ENCODE measurements at regions not wholly inside any gene's neighbourhood (a gene's known extent, or its start where the extent isn't known, plus 50 kb on each side); places are given as distances from the start of the nearest gene placed in this dataset.
"Not testable (repeated sequence)": the region's sequence is repeated elsewhere in the genome, so short reads cannot be mapped to it uniquely, and the experiment has no call there.

DNA sequence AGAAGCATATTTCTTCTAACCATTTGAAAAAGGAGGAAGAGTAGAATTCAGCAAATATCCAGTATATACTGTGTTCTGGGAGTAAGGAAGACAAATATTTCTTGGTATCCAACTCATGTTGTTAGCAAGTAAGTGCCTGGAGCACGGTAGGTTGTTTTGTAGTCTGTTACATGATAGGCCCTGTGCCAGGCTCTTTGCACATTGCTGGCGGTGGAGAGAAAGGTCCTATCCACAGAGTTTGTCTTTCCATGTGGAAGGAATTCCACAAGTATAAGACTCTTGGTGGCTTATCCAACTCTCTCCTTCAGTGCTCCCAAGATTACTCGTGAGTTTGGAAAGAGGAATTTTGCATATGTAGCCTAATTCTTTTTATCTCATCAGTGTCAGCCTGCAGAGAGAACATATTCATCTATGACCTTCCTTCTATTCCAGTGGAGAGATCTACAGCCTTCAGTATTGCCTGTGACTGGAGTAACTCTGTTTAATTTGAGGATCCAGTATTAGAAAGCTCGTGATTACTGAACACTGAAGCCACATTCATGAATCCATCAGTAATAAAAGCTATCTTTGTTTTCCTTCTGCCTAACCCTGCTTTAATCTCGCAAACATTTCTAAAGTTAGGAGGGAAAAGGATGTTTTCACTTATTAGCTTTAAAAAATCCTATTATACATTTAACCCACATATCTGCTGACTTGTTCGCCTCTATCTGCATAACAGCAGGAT is 183.9 kb upstream of the CSNK1A1L start:
- Histone ChIP-seq H3K36me3 (ENCODE audit: insufficient read depth, low read length) (no peaks in the 10 kb centered on the region), H3K4me2 (ENCODE audit: low read length) (no peak overlapping the region), H4K20me1 (ENCODE audit: insufficient read depth, low read length) (no peaks in the 10 kb centered on the region), H3K27me3 (ENCODE audit: insufficient read depth, low read length) (no peaks in the 10 kb centered on the region), H3K9me3 (ENCODE audit: low read length) (no peaks in the 10 kb centered on the region), H3K4me1 (ENCODE audit: insufficient read depth, low read length, severe bottlenecking) (no peaks in the 10 kb centered on the region), H2AFZ (ENCODE audit: low read length) (no peak overlapping the region), H3K4me3 (ENCODE audit: low read depth, low read length, poor library complexity, severe bottlenecking) (no peak overlapping the region), H3K9me2 (ENCODE audit: low read depth, low read length) (no peaks in the 10 kb centered on the region), H3K27ac (ENCODE audit: low read depth, low read length, poor library complexity, severe bottlenecking) (no peak overlapping the region), H3K9ac (ENCODE audit: low read length) (no peak overlapping the region), H3F3A (ENCODE audit: insufficient read depth, low read length) (no peaks in the 10 kb centered on the region), H3K79me2 (ENCODE audit: insufficient read depth, low read length) (no peaks in the 10 kb centered on the region)
- TF ChIP-seq, protein P1, sequence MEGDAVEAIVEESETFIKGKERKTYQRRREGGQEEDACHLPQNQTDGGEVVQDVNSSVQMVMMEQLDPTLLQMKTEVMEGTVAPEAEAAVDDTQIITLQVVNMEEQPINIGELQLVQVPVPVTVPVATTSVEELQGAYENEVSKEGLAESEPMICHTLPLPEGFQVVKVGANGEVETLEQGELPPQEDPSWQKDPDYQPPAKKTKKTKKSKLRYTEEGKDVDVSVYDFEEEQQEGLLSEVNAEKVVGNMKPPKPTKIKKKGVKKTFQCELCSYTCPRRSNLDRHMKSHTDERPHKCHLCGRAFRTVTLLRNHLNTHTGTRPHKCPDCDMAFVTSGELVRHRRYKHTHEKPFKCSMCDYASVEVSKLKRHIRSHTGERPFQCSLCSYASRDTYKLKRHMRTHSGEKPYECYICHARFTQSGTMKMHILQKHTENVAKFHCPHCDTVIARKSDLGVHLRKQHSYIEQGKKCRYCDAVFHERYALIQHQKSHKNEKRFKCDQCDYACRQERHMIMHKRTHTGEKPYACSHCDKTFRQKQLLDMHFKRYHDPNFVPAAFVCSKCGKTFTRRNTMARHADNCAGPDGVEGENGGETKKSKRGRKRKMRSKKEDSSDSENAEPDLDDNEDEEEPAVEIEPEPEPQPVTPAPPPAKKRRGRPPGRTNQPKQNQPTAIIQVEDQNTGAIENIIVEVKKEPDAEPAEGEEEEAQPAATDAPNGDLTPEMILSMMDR (IDR thresholded peaks at IDR 0.05; ENCODE audit: low read length): no peak
- no peak for TF ChIP-seq EZH2 (IDR thresholded peaks at IDR 0.05; ENCODE audit: borderline replicate concordance, low read length)

DNA sequence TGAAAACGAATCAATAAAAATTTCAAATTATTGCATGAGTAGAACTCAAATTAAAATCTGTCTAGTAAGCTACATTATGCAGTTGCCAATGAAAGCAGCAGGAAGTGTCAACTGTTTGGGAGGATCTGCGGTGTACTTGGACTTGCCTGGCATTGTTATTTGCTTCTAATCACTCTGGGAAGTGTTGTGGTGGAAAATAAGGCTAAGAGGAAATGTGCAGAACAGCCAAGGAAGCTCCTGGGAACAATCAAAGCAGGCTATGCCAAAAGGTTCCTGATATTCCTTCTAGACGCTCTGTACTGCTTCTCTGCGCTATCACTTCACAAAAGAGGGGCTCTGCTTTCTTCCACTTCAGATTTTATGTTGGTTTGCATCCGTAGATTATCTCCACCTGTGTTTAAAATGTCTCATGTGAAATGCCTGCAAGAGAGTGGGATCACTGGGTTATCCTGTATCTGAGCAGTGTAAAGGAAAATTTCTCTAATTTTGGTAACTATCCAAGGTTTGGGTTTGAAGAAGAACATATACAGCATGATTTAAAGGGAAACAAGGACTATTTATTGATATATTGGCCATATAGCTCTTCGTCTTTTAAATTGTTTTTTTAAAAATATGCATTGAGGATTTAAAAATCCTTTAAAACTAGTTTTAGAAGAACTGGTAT is 182.7 kb upstream of the CSNK1A1L start:
- H3F3A ChIP-seq (ENCODE audit: insufficient read depth, low read length): no peaks in the 10 kb centered on the region
- H3K27ac ChIP-seq (ENCODE audit: low read depth, low read length, poor library complexity, severe bottlenecking): no peak overlapping the region
- no peaks in the 10 kb centered on the region for H3K79me2 ChIP-seq (ENCODE audit: insufficient read depth, low read length)
- no peak overlapping the region for H2AFZ ChIP-seq (ENCODE audit: low read length)
- no peak overlapping the region for H3K9ac ChIP-seq (ENCODE audit: low read length)
- H3K36me3 ChIP-seq (ENCODE audit: insufficient read depth, low read length): no peaks in the 10 kb centered on the region
- no peaks in the 10 kb centered on the region for H3K9me2 ChIP-seq (ENCODE audit: low read depth, low read length)
- no peaks in the 10 kb centered on the region for H3K9me3 ChIP-seq (ENCODE audit: low read length)
- H3K27me3 ChIP-seq (ENCODE audit: insufficient read depth, low read length): no peaks in the 10 kb centered on the region
- H3K4me1 ChIP-seq (ENCODE audit: insufficient read depth, low read length, severe bottlenecking): no peaks in the 10 kb centered on the region
- H3K4me3 ChIP-seq (ENCODE audit: low read depth, low read length, poor library complexity, severe bottlenecking): no peak overlapping the region
- no peaks in the 10 kb centered on the region for H4K20me1 ChIP-seq (ENCODE audit: insufficient read depth, low read length)
- H3K4me2 ChIP-seq (ENCODE audit: low read length): no peak overlapping the region
- TF ChIP-seq, protein P1 (IDR thresholded peaks at IDR 0.05; ENCODE audit: low read length): no peak
- TF ChIP-seq EZH2 (IDR thresholded peaks at IDR 0.05; ENCODE audit: borderline replicate concordance, low read length): no peak

- H3F3A ChIP-seq (ENCODE audit: insufficient read depth, low read length); H3K27me3 ChIP-seq (ENCODE audit: insufficient read depth, low read length); H3K9ac ChIP-seq (ENCODE audit: low read length); H3K36me3 ChIP-seq (ENCODE audit: insufficient read depth, low read length); H3K4me3 ChIP-seq (ENCODE audit: low read depth, low read length, poor library complexity, severe bottlenecking); H2AFZ ChIP-seq (ENCODE audit: low read length); H3K79me2 ChIP-seq (ENCODE audit: insufficient read depth, low read length); H4K20me1 ChIP-seq (ENCODE audit: insufficient read depth, low read length); H3K4me2 ChIP-seq (ENCODE audit: low read length); H3K27ac ChIP-seq (ENCODE audit: low read depth, low read length, poor library complexity, severe bottlenecking); H3K4me1 ChIP-seq (ENCODE audit: insufficient read depth, low read length, severe bottlenecking); H3K9me3 ChIP-seq (ENCODE audit: low read length); H3K9me2 ChIP-seq (ENCODE audit: low read depth, low read length): not testable (repeated sequence)
Measured at GRCh38 chr13:37280231-37280630, 174.8 kb upstream of the CSNK1A1L start.
